ENCODE measurements at regions not wholly inside any gene's neighbourhood (a gene's known extent, or its start where the extent isn't known, plus 50 kb on each side); places are given as distances from the start of the nearest gene placed in this dataset.

DNA sequence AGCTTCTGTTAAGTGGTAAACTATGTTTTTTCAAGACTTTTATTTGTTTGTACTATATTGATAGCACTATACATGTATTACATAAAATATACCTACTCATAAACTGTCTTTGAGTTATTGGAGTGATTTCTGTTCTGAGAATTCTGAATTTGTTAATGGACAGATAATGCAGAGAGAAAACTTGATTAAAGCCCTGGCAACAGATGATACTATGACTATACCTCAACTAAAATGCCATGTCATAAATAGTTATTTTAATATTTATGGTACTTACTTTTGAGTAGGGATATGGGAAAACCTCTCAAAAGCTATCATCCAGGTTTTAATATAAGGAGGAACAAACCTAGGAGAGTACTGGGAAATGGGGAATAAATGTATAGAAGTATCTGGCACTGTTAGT, 947.2 kb upstream of the ARRDC3 start:
- Mint-ChIP-seq H3K4me3 (no peak overlapping the region), H3K27ac (no peak overlapping the region), H3K9me3 (peaks cover 10 to 20% of the 10 kb centered on the region in 2 donors), H3K27me3 (ENCODE audit: low read depth in 2 of 2) (no peaks in the 10 kb centered on the region), H3K36me3 (peaks cover 7% of the 10 kb centered on the region), H3K4me1 (no peaks in the 10 kb centered on the region)
- Histone ChIP-seq H3K9me3 (ENCODE audit: control insufficient read depth, insufficient read depth, low read length) (no peaks in the 10 kb centered on the region), H3K27ac (ENCODE audit: low read length) (no peak overlapping the region), H3K36me3 (ENCODE audit: control insufficient read depth, insufficient read depth, low read length) (no peaks in the 10 kb centered on the region), H3K4me3 (ENCODE audit: low read length) (no peak overlapping the region), H3K4me1 (ENCODE audit: control insufficient read depth, insufficient read depth, low read length) (no peaks in the 10 kb centered on the region), H3K27me3 (ENCODE audit: control insufficient read depth, insufficient read depth, low read length) (no peaks in the 10 kb centered on the region)
- ATAC-seq (no peak), DNase-seq (no peak)
- no peak for TF ChIP-seq CTCF (IDR thresholded peaks at IDR 0.05)
- intact Hi-C loops (cut with micrococcal nuclease): no loop called here

DNA sequence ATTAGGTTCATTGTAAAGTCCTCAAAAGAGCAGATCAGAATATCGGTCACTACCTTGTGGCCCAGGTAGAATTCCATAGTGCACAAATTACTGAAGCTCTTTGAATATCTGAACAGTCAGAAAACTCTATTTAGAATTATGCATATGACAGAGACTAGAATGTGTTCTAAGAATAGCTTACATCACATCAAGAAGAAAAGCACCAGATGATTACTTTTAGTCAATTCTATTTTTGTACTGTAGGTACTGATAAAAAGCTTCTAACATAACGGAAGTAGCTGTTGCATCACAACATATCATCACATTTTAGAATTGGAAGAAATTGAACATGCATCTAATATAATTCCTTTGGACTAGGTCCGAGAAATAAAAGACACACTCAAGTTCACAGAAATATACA, 946.6 kb upstream of the ARRDC3 start:
- no peak for ATAC-seq
- H3K27me3 Mint-ChIP-seq (ENCODE audit: low read depth in 2 of 2): no peaks in the 10 kb centered on the region
- Histone ChIP-seq H3K9me3 (ENCODE audit: control insufficient read depth, insufficient read depth, low read length) (no peaks in the 10 kb centered on the region), H3K4me3 (ENCODE audit: low read length) (no peak overlapping the region), H3K36me3 (ENCODE audit: control insufficient read depth, insufficient read depth, low read length) (no peaks in the 10 kb centered on the region), H3K4me1 (ENCODE audit: control insufficient read depth, insufficient read depth, low read length) (no peaks in the 10 kb centered on the region), H3K27me3 (ENCODE audit: control insufficient read depth, insufficient read depth, low read length) (no peaks in the 10 kb centered on the region), H3K27ac (ENCODE audit: low read length) (no peak overlapping the region)
- DNase-seq: no peak
- intact Hi-C loops (cut with micrococcal nuclease): no loop called here
- H3K4me1 Mint-ChIP-seq: no peaks in the 10 kb centered on the region
- H3K27ac Mint-ChIP-seq: no peak overlapping the region
- peaks cover 7% of the 10 kb centered on the region for H3K36me3 Mint-ChIP-seq
- WGBS (ENCODE audit: insufficient coverage): 90% methylated on average over 1 of the region's 3 CpGs
- no peak for TF ChIP-seq CTCF (IDR thresholded peaks at IDR 0.05)
- no peak overlapping the region for H3K4me3 Mint-ChIP-seq
- peaks cover 10 to 20% of the 10 kb centered on the region in 2 donors for H3K9me3 Mint-ChIP-seq

- Histone ChIP-seq H3K27ac (ENCODE audit: low read length) (no peak overlapping the region), H3K27me3 (ENCODE audit: control insufficient read depth, insufficient read depth, low read length) (no peaks in the 10 kb centered on the region), H3K36me3 (ENCODE audit: control insufficient read depth, insufficient read depth, low read length) (no peaks in the 10 kb centered on the region), H3K4me1 (ENCODE audit: control insufficient read depth, insufficient read depth, low read length) (no peaks in the 10 kb centered on the region), H3K9me3 (ENCODE audit: control insufficient read depth, insufficient read depth, low read length) (no peaks in the 10 kb centered on the region), H3K4me3 (ENCODE audit: low read length) (no peak overlapping the region)
- Mint-ChIP-seq H3K27ac (no peak overlapping the region), H3K27me3 (ENCODE audit: low read depth in 2 of 2) (no peaks in the 10 kb centered on the region), H3K4me3 (no peak overlapping the region), H3K4me1 (no peaks in the 10 kb centered on the region), H3K9me3 (peaks cover 8 to 14% of the 10 kb centered on the region in 2 donors), H3K36me3 (peaks cover 7% of the 10 kb centered on the region)
- TF ChIP-seq CTCF (IDR thresholded peaks at IDR 0.05): no peak
- intact Hi-C loops (cut with micrococcal nuclease): no loop called here
- DNase-seq (no peak), ATAC-seq (no peak)
- WGBS (ENCODE audit: insufficient coverage): 80% methylated on average over 4 of the region's 4 CpGs
Measured at GRCh38 chr5:92328584-92329259, 945.6 kb upstream of the ARRDC3 start.

- Mint-ChIP-seq H3K36me3 (no peaks in the 10 kb centered on the region), H3K27ac (no peak overlapping the region), H3K4me3 (no peak overlapping the region), H3K9me3 (peaks cover 12 to 18% of the 10 kb centered on the region in 2 donors), H3K4me1 (no peaks in the 10 kb centered on the region), H3K27me3 (ENCODE audit: low read depth in 2 of 2) (no peaks in the 10 kb centered on the region)
- no peaks in the 10 kb centered on the region for H3K27me3 ChIP-seq (ENCODE audit: control insufficient read depth, insufficient read depth, low read length)
- H3K36me3 ChIP-seq (ENCODE audit: control insufficient read depth, insufficient read depth, low read length): no peaks in the 10 kb centered on the region
- WGBS (ENCODE audit: insufficient coverage): 88% methylated on average over 3 of the region's 5 CpGs
- H3K4me3 ChIP-seq (ENCODE audit: low read length): no peak overlapping the region
- no peaks in the 10 kb centered on the region for H3K9me3 ChIP-seq (ENCODE audit: control insufficient read depth, insufficient read depth, low read length)
- H3K4me1 ChIP-seq (ENCODE audit: control insufficient read depth, insufficient read depth, low read length): no peaks in the 10 kb centered on the region
- intact Hi-C loops (cut with micrococcal nuclease): no loop called here
- no peak overlapping the region for H3K27ac ChIP-seq (ENCODE audit: low read length)
- ATAC-seq (no peak), DNase-seq (no peak)
- no peak for TF ChIP-seq CTCF (IDR thresholded peaks at IDR 0.05)
Measured at GRCh38 chr5:92320446-92320845, 937.3 kb upstream of the ARRDC3 start.
